ENCODE measurements at regions not wholly inside any gene's neighbourhood (a gene's known extent, or its start where the extent isn't known, plus 50 kb on each side); places are given as distances from the start of the nearest gene placed in this dataset.

GRCh38 chr2:120802158-120802557, 66.5 kb downstream of the GLI2 start:
- Mint-ChIP-seq H3K4me3 (no peak overlapping the region), H3K27ac (no peak overlapping the region), H3K27me3 (no peaks in the 10 kb centered on the region), H3K9me3 (no peaks in the 10 kb centered on the region), H3K36me3 (ENCODE audit: low read depth) (no peaks in the 10 kb centered on the region), H3K4me1 (no peaks in the 10 kb centered on the region)
- POLR2A ChIA-PET, result no interaction called here
- DNase-seq, result no peak
- CTCF ChIA-PET, result no interaction called here

- H3K27me3 Mint-ChIP-seq, result no peaks in the 10 kb centered on the region
- no peak overlapping the region for H3K4me3 Mint-ChIP-seq
- ChIA-PET CTCF (no interaction called here), POLR2A (no interaction called here)
- H3K27ac Mint-ChIP-seq, result no peak overlapping the region
- no peak for DNase-seq
- no peaks in the 10 kb centered on the region for H3K9me3 Mint-ChIP-seq
- H3K36me3 Mint-ChIP-seq (ENCODE audit: low read depth), result no peaks in the 10 kb centered on the region
- no peaks in the 10 kb centered on the region for H3K4me1 Mint-ChIP-seq
These were observed 67.3 kb downstream of the GLI2 start for GRCh38 chr2:120802867-120803484.

GRCh38 chr2:120803764-120804335, 68.2 kb downstream of the GLI2 start:
- DNase-seq, result no peak
- Mint-ChIP-seq H3K9me3 (no peaks in the 10 kb centered on the region), H3K36me3 (ENCODE audit: low read depth) (no peaks in the 10 kb centered on the region), H3K27me3 (no peaks in the 10 kb centered on the region), H3K4me3 (no peak overlapping the region), H3K27ac (no peak overlapping the region), H3K4me1 (no peaks in the 10 kb centered on the region)
- POLR2A ChIA-PET, result no interaction called here
- CTCF ChIA-PET, result no interaction called here

GRCh38 chr2:120804459-120804858, 68.8 kb downstream of the GLI2 start:
- no peaks in the 10 kb centered on the region for H3K9me3 Mint-ChIP-seq
- ChIA-PET CTCF (no interaction called here), POLR2A (no interaction called here)
- H3K4me3 Mint-ChIP-seq, result no peak overlapping the region
- no peak for DNase-seq
- H3K27me3 Mint-ChIP-seq, result peaks cover 4% of the 10 kb centered on the region
- H3K36me3 Mint-ChIP-seq (ENCODE audit: low read depth), result no peaks in the 10 kb centered on the region
- H3K27ac Mint-ChIP-seq, result no peak overlapping the region
- no peaks in the 10 kb centered on the region for H3K4me1 Mint-ChIP-seq

GRCh38 chr2:120805011-120805410, 69.3 kb downstream of the GLI2 start:
- ChIA-PET CTCF (interaction anchor here (0.6 kb wide), 1 partner anchor 14 kb away, joined by 3 read pairs; no protein-coding TSS in a partner anchor), POLR2A (no interaction called here)
- Mint-ChIP-seq H3K4me3 (no peak overlapping the region), H3K27ac (no peak overlapping the region), H3K9me3 (no peaks in the 10 kb centered on the region), H3K27me3 (peaks cover 4% of the 10 kb centered on the region), H3K36me3 (ENCODE audit: low read depth) (no peaks in the 10 kb centered on the region), H3K4me1 (no peaks in the 10 kb centered on the region)
- no peak for DNase-seq

- ChIA-PET POLR2A (no interaction called here), CTCF (interaction anchor here (0.6 kb wide), 1 partner anchor 15 kb away, joined by 3 read pairs; no protein-coding TSS in a partner anchor)
- H3K36me3 Mint-ChIP-seq (ENCODE audit: low read depth), result no peaks in the 10 kb centered on the region
- no peaks in the 10 kb centered on the region for H3K4me1 Mint-ChIP-seq
- no peak overlapping the region for H3K4me3 Mint-ChIP-seq
- H3K27ac Mint-ChIP-seq, result no peak overlapping the region
- DNase-seq, result no peak
- no peaks in the 10 kb centered on the region for H3K9me3 Mint-ChIP-seq
- H3K27me3 Mint-ChIP-seq, result peaks cover 4% of the 10 kb centered on the region
These were observed 69.9 kb downstream of the GLI2 start for GRCh38 chr2:120805602-120806001.

- Mint-ChIP-seq H3K27me3 (peaks cover 4% of the 10 kb centered on the region), H3K4me3 (no peak overlapping the region), H3K36me3 (ENCODE audit: low read depth) (no peaks in the 10 kb centered on the region), H3K27ac (no peak overlapping the region), H3K4me1 (no peaks in the 10 kb centered on the region), H3K9me3 (no peaks in the 10 kb centered on the region)
- DNase-seq, result no peak
- CTCF ChIA-PET, result no interaction called here
- POLR2A ChIA-PET, result no interaction called here
These were observed 72.1 kb downstream of the GLI2 start for GRCh38 chr2:120807751-120808150.

GRCh38 chr2:120809151-120809550, 73.5 kb downstream of the GLI2 start:
- Mint-ChIP-seq H3K36me3 (ENCODE audit: low read depth) (no peaks in the 10 kb centered on the region), H3K27ac (no peak overlapping the region), H3K4me3 (no peak overlapping the region), H3K27me3 (peaks cover 4% of the 10 kb centered on the region), H3K9me3 (no peaks in the 10 kb centered on the region), H3K4me1 (no peaks in the 10 kb centered on the region)
- CTCF ChIA-PET, result interaction anchor here (0.5 kb wide), 1 partner anchor 56 kb away, joined by 3 read pairs; no protein-coding TSS in a partner anchor
- POLR2A ChIA-PET, result no interaction called here
- no peak for DNase-seq

GRCh38 chr2:120809609-120810440, 74.2 kb downstream of the GLI2 start:
- Mint-ChIP-seq H3K4me1 (no peaks in the 10 kb centered on the region), H3K4me3 (no peak overlapping the region), H3K36me3 (ENCODE audit: low read depth) (no peaks in the 10 kb centered on the region), H3K9me3 (no peaks in the 10 kb centered on the region), H3K27me3 (peaks cover 4% of the 10 kb centered on the region), H3K27ac (no peak overlapping the region)
- ChIA-PET CTCF (interaction anchor here (0.6 kb wide), 1 partner anchor 15 kb away, joined by 3 read pairs; no protein-coding TSS in a partner anchor), POLR2A (no interaction called here)
- no peak for DNase-seq

GRCh38 chr2:120810639-120811038, 75.0 kb downstream of the GLI2 start:
- ChIA-PET CTCF (no interaction called here), POLR2A (interaction anchor here (0.6 kb wide), 1 partner anchor 215 kb away, joined by 3 read pairs; no protein-coding TSS in a partner anchor)
- no peaks in the 10 kb centered on the region for H3K36me3 Mint-ChIP-seq (ENCODE audit: low read depth)
- no peak for DNase-seq
- no peaks in the 10 kb centered on the region for H3K4me1 Mint-ChIP-seq
- peaks cover 4% of the 10 kb centered on the region for H3K27me3 Mint-ChIP-seq
- no peak overlapping the region for H3K4me3 Mint-ChIP-seq
- H3K9me3 Mint-ChIP-seq, result no peaks in the 10 kb centered on the region
- no peak overlapping the region for H3K27ac Mint-ChIP-seq

- Mint-ChIP-seq H3K4me3 (no peak overlapping the region), H3K9me3 (no peaks in the 10 kb centered on the region), H3K27ac (no peak overlapping the region), H3K4me1 (no peaks in the 10 kb centered on the region), H3K27me3 (peaks cover 4% of the 10 kb centered on the region), H3K36me3 (ENCODE audit: low read depth) (no peaks in the 10 kb centered on the region)
- CTCF ChIA-PET, result no interaction called here
- POLR2A ChIA-PET, result no interaction called here
- no peak for DNase-seq
These were observed 77.2 kb downstream of the GLI2 start for GRCh38 chr2:120812866-120813265.

- no peak overlapping the region for H3K4me3 Mint-ChIP-seq
- H3K4me1 Mint-ChIP-seq, result no peaks in the 10 kb centered on the region
- peaks cover under 1% of the 10 kb centered on the region for H3K27me3 Mint-ChIP-seq
- ChIA-PET POLR2A (no interaction called here), CTCF (no interaction called here)
- H3K36me3 Mint-ChIP-seq (ENCODE audit: low read depth), result no peaks in the 10 kb centered on the region
- H3K27ac Mint-ChIP-seq, result no peak overlapping the region
- no peak for DNase-seq
- no peaks in the 10 kb centered on the region for H3K9me3 Mint-ChIP-seq
These were observed 78.7 kb downstream of the GLI2 start for GRCh38 chr2:120814352-120814751.

- no peaks in the 10 kb centered on the region for H3K9me3 Mint-ChIP-seq
- no peak overlapping the region for H3K27ac Mint-ChIP-seq
- no peak overlapping the region for H3K4me3 Mint-ChIP-seq
- no peaks in the 10 kb centered on the region for H3K36me3 Mint-ChIP-seq (ENCODE audit: low read depth)
- POLR2A ChIA-PET, result no interaction called here
- H3K4me1 Mint-ChIP-seq, result no peaks in the 10 kb centered on the region
- H3K27me3 Mint-ChIP-seq, result no peaks in the 10 kb centered on the region
- CTCF ChIA-PET, result no interaction called here
- DNase-seq, result no peak
These were observed 79.6 kb downstream of the GLI2 start for GRCh38 chr2:120815292-120815691.

Measured in activated CD4-positive, alpha-beta T cell treated with anti-CD3 and anti-CD28 coated beads, Interleukin-2, amount 10 ng/mL, durations not matched to agents 7 days and 5 days (primary cell).